Superior temporal gyrus (tissue), 1 donor: ENCODE measurements at regions not wholly inside any gene's neighbourhood (a gene's known extent, or its start where the extent isn't known, plus 50 kb on each side); places are given as distances from the start of the nearest gene placed in this dataset.
"Not testable (repeated sequence)": the region's sequence is repeated elsewhere in the genome, so short reads cannot be mapped to it uniquely, and the experiment has no call there.

Source experiments
- DNase-seq: peaks from one replicate; pipeline ENCODE4 v3.0.0-alpha.2; 2016; ENCODE audit errors: extremely low spot score

- DNase-seq: no peak
These were observed 110.3 kb upstream of the TMEM170B start for GRCh38 chr6:11427091-11427722.

GRCh38 chr6:11426571-11426970, 111.0 kb upstream of the TMEM170B start:
- no peak for DNase-seq

- DNase-seq: no peak
These were observed 111.7 kb upstream of the TMEM170B start for GRCh38 chr6:11425876-11426275.

GRCh38 chr6:11425431-11425871, 112.1 kb upstream of the TMEM170B start:
- DNase-seq: no peak

- DNase-seq: no peak
These were observed 113.0 kb upstream of the TMEM170B start for GRCh38 chr6:11424395-11425034.

DNA sequence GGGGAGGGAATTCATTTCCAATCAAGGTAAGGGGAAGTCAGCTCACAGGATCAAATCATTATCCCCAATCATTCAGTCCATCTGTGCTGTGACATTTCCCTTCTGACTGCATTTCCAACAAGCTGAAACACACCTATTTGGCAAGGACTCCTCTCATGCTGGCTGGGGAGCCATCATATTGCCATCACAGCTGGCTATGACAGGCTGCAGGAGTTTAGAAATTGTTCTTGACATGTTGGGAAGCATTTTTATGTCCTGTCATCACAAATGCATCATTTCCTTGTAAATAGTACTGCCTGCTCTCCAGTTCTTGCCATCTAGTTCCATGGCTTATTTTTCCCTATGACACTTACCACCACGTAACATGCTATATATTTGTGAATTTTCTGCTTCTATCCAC, 113.9 kb upstream of the TMEM170B start:
- no peak for DNase-seq

GRCh38 chr6:11423072-11423471, 114.5 kb upstream of the TMEM170B start:
- DNase-seq: no peak

- no peak for DNase-seq
These were observed 117.6 kb upstream of the TMEM170B start for GRCh38 chr6:11419763-11420453.

DNA sequence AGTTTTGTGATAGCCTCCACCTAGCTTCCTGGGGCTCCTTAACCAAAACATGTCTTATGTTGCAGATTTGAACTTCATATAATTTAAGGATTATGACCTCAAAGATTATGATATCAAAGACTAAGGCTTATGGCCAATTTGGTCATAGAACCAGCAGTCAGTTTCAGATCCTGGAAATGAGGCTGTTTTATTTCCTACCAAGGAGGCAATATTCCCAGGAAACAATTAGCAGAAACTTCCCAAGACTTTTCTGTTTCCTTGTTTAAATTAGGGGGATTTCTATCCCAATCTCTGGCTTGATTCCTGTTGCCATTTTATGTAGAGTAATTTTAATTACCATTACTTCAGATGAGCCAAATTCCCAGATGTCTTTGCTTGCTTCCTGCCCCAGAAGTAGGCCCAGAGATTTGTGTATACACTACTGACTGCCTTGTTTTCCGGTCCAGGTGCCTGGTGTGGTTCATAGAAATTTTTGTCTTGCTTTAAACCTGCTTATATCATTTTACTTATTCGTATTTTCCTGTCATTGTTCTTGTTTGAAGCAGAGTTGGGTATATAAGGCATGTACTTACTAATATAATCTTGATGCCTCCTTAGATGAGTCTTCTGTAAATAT, 119.2 kb upstream of the TMEM170B start:
- no peak for DNase-seq

DNA sequence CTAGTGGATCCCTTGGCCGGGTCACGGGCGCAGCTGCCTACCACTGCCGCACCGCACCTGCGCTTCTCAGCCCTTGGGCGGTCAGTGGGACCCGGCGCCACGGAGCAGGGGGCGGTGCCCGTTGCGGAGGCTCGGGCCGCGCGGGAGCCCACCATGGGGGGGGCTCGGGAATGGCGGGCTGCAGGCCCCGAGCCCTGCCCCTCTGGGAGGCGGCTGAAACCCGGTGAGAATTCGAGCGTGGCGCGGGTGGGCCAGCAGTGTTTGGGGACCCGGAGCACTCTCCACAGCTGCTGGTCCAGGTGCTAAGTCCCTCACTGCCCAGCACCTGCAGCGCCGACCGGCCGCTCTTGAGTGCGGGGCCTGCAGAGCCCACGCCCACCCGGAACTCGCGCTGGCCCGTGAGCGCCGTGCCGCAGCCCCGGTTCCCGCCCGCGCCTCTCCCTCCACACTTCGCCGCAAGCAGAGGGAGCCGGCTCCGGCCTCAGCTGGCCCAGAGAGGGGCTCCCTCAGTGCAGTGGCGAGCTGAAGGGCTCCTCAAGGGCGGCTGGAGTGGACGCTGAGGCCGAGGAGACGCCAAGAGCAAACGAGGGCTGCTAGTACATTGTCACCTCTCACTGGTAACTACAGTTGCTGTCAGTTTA, 120.5 kb upstream of the TMEM170B start:
- no peak for DNase-seq

DNA sequence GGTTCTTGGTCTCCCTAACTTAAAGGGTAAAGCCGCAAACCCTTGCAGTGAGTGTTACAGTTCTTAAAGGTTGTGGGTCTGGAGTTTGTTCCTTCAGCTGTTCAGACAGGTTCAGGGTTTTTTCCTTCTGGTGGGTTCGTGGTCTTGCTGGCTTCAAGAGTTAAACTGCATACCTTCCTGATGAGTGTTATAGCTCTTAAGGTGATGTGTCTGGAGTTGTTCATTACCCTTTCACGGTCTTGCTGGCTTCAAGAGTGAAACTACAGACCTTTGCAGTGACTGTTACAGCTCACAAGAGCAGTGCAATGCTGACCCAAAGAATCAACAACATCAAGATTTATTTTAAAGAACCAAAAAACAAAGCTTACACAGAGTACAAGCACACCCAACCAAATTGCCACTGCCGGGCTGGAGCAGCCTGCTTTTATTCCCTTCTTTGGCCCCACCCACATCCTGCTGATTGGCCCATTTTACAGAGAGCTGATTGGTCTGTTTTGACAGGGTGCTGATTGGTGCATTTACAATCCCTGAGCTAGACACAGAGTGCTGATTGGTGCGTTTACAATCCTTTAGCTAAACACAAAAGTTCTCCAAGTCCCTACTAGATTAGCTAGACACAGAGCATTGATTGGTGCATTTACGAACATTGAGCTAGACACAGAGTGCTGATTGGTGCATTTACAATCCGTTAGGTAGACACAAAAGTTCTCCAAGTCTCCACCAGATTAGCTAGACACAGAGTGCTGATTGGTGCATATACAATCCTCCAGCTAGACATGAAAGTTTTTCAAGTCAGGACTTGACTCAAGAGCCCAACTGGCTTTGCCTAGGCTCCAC, 121.2 kb upstream of the TMEM170B start:
- DNase-seq: not testable (repeated sequence)

DNA sequence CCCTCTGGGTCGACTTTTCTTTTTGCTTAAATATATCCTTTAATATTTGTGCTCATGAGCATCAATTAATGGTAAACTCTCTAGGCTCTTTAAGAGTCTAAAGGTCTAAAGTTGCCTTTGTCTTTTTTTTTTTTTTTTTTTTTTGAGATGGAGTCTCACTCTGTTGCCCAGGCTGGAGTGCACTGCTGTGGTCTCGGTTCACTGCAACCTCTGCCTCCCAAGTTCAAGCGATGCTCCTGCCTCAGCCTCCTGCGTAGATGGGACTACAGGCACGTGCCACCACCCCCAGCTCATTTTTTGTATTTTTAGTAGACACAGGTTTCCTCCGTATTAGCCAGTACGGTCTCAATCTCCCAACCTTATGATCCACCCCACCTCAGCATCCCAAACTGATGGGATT, 122.0 kb upstream of the TMEM170B start:
- no peak for DNase-seq

- no peak for DNase-seq
These were observed 123.2 kb upstream of the TMEM170B start for GRCh38 chr6:11414176-11414963.

GRCh38 chr6:11413728-11414127, 123.8 kb upstream of the TMEM170B start:
- DNase-seq: no peak

GRCh38 chr6:11413117-11413687, 124.3 kb upstream of the TMEM170B start:
- no peak for DNase-seq

GRCh38 chr6:11412616-11413015, 124.9 kb upstream of the TMEM170B start:
- DNase-seq: no peak

DNA sequence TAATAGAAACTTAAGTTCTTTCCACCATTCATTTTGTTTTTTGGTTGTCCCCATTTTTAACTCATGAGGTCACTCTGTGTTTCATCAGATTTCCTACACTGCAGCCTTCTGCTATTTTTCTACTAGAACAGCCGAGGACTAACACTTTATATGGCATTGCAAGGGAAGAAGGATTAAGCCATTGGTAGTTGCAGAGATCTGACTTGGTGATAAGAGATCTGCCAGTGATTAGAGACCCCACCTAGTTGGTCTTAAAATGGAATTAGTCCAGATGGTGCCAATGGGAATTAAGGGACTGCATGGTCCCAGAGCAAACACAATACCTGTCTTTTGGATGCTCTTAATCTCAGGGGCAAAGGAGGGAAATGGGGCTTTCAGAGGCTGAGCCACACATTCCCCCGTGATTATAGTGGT, 125.5 kb upstream of the TMEM170B start:
- no peak for DNase-seq

GRCh38 chr6:11411593-11411992, 126.0 kb upstream of the TMEM170B start:
- DNase-seq: peak; percentile 50

GRCh38 chr6:11410539-11411307, 126.8 kb upstream of the TMEM170B start:
- peak; percentile 67 for DNase-seq
